GM21576 (cell line): ENCODE measurements at regions not wholly inside any gene's neighbourhood (a gene's known extent, or its start where the extent isn't known, plus 50 kb on each side); places are given as distances from the start of the nearest gene placed in this dataset.
"Not testable (repeated sequence)": the region's sequence is repeated elsewhere in the genome, so short reads cannot be mapped to it uniquely, and the experiment has no call there.

Experiments
- ATAC-seq: cut with Tn5 transposase; IDR thresholded peaks from one replicate; pipeline ENCODE4 v1.9.1; 2021; ENCODE audit warnings: mild to moderate bottlenecking, moderate library complexity; ENCODE audit not compliant: unreplicated experiment

DNA sequence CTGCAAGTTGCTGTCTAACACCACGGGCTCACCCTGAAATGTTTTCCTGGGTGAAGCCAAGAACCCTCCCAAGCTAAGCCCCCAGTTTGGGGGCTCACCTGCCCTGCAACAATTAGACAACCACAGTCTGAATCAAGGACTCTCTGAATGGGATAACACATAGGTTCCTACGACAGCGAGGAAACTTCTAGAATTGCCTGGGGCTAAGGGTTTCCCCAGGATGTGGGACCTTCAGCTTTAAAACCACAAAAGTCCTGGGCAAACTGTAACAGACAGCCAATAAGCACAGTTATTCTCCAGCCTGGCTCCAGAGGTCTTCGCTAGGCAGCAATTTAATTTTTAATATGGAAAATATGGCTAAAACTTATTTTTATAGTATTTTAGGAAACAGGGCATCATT lies 162.6 kb downstream of the PRKX start:
- ATAC-seq = no peak

DNA sequence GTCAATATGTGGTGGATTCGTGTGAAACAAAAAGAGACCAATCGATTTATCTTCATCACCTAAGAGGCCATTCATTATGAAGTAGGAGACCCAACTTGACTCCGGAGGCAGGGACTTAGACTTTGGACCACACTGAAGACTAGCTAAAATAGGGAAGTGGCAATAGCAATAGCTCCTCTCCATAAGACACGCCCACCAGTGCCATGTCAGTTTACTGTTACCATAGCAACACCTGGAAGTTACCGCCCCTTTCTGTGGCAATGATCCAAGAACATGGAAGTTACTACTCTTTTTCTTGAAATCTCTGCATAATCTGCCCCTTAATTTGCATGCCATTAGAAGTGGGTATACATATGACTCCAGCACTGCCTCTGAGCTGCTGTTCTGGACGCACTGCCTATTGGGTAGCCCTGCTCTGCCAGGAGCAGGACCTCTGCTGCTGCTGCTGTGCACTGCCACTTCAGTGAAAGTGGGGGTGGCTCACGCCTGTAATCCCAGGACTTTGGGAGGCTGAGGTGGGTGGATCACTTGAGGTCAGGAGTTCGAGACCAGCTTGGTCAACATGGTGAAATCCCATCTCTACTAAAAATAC lies 163.2 kb downstream of the PRKX start:
- no peak for ATAC-seq

DNA sequence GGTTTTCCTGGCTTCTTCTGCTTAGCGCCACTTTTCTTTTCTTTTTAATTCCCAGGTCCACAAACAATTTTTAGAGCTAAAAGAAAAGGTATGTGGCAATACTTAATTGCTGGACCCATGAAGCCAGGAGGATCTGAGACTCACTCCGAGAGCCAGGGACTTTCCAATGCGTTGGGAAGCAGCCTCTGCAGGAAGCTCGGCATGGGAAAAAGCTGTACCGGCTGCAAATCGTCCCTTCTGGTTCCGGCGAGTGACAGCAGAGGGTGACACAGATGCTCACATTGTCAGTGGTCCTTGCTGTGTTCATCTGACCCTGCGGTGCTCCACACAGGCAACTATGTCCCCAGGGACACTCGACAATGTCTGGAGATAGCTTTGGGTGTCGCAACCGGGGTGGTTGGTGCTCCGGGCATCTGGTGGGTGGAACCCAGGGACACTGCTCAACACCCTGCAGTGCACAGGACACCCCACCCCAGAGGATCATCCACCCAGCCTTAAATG lies 164.0 kb downstream of the PRKX start:
- ATAC-seq = no peak

- ATAC-seq = no peak
Observed at GRCh38 chrX:3548765-3549391, 164.6 kb downstream of the PRKX start.

- no peak for ATAC-seq
Observed at GRCh38 chrX:3545901-3546300, 167.5 kb downstream of the PRKX start.

- no peak for ATAC-seq
Observed at GRCh38 chrX:3541336-3541735, 172.1 kb downstream of the PRKX start.

DNA sequence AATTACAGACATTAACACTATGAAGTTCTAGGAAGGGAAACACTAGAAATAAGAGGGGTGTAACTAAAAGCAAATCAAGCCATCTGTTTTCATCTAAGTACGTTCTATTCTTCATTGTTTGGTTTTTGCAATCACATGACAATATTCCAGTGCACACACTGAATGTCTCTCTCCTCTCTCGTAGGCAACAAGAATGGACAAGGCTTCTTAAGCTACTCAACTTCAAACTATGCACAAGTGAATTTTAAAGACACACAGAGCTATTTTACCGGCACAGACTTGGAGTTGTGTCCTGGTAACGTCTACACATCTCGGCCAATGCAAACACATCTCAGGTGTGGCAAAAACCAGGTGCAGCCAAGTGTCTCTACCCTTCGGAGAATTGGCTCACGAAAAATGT lies 173.3 kb downstream of the PRKX start:
- ATAC-seq = no peak

DNA sequence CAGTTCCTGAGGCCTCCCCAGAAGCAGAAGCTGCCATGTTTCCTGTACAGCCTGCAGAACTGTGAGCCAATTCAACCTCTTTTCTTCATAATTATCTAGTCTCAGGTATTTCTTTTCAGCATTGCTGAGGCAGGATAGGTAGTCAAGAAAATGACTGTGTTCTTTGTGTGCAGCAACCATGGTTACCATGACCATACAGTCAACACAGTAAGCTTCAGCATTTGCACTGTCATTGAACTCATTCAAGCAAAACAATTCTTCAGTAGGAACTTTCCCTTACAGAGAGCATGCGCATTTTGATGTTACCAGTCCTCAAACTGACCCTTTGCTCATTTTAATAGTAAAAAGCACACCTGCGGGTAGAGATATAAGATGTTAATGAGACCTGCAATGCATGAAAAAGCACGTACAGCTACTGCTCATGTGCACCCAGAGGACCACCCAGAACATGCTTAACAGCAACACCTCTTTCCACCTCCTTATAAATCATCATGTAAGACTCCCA lies 180.8 kb downstream of the PRKX start:
- ATAC-seq = no peak

GRCh38 chrX:3531435-3531834 lies 182.0 kb downstream of the PRKX start:
- ATAC-seq = not testable (repeated sequence)

DNA sequence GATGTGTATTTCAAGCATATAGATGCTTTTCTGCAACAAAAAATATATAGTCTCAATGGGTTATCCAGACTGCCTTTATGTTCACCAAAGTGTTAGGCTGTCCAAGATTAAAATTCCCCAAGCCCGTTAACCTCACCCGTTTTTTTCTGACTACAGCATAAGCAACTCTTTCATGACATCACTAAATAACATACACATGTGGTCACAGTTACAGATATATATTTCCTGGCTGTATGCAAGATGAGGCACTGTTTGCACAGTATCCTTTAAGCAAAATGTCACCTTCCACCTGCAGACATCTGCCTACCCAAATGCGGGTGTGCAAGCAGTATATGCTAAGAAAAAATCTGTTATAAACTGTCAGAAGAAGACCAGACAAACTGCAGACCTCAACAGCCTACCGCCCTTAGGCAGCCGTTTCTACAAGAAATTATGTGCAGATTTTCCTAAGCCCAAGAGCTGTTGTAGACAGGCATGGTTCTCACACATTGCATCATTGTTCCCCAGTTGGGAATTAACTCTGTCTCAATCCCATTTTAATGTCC lies 183.1 kb upstream of the MXRA5 start:
- ATAC-seq = no peak

- no peak for ATAC-seq
Observed at GRCh38 chrX:3527811-3528210, 181.4 kb upstream of the MXRA5 start.

GRCh38 chrX:3527166-3527565 lies 180.7 kb upstream of the MXRA5 start:
- no peak for ATAC-seq

GRCh38 chrX:3526731-3527130 lies 180.3 kb upstream of the MXRA5 start:
- no peak for ATAC-seq

DNA sequence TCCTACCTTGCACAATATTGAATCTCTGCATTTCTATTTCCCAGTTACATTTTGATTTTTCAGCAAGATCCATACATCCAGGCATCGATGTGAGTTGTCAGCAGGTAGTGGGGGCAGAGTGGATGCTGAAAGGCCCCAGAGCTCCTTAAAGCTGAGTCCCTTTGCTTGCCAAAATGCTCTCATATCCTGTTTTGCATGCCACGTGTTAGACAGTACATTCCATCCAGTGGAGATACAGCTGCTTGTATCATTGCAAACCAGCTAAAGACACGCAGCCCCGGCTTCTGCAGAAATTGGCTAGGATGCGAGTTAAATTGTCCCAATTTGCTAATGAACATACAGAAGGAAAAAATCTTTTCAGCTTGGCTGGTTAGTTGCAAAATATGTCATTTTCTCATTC lies 179.6 kb upstream of the MXRA5 start:
- no peak for ATAC-seq

GRCh38 chrX:3522101-3522650 lies 175.7 kb upstream of the MXRA5 start:
- ATAC-seq = no peak

DNA sequence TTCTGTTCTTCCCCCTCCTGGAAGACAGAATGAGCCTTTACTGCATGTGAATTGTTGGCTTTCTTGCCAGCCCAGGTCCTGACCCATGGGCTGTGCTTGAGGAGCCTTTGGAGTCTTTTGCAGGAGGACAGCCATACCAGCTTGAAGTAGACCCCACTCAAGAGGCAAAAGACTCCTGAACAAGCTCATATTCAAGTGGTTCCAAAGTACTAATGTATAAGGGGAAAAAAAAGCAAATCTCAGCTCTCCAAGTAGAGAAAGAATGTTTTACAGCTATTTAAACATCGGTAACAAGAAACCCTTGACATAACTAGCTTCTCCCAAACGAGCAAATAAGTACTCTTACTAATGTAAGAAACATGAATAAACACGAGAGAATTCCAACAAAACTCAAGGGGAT lies 174.9 kb upstream of the MXRA5 start:
- ATAC-seq = no peak

- no peak for ATAC-seq
Observed at GRCh38 chrX:3520982-3521381, 174.5 kb upstream of the MXRA5 start.

- ATAC-seq = no peak
Observed at GRCh38 chrX:3520458-3520857, 174.0 kb upstream of the MXRA5 start.

DNA sequence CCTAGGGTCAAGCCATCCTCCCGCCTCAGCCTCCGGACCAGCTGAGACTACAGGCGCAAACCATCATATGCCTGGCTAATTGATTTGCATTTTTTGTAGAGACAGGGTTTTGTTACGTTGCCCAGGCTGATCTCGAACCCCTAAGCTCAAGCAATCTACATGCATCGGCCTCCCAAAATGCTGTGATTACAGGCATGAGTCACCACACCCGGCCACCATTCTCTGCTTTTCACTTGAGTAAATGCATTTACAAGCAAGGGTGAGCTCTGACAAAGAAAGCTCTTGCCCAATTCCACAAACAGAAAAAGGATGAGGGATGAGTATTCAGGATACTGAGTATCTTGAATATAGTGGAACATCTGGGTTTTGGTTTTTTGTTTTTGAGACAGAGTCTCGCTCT lies 172.9 kb upstream of the MXRA5 start:
- ATAC-seq = not testable (repeated sequence)

DNA sequence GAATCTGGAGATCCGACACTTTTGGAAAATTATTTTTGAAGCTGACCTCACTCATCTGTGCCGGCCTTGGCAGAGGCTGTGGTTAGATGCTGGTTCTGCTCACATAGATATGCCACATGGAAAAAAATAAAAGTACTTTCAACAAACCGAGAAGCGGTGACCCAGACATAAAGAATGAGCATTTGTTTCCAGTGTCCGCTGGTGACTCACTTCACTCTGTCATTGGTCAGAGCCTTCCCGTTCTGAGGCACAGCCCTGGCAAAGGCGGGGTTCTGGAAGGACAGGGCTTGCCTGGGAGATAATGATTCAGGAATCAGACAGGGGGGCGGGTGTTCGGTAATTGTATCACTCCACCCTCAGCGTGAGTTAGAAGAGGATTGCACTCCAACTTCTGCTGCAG lies 172.4 kb upstream of the MXRA5 start:
- no peak for ATAC-seq

- no peak for ATAC-seq
Observed at GRCh38 chrX:3516051-3516541, 169.6 kb upstream of the MXRA5 start.

DNA sequence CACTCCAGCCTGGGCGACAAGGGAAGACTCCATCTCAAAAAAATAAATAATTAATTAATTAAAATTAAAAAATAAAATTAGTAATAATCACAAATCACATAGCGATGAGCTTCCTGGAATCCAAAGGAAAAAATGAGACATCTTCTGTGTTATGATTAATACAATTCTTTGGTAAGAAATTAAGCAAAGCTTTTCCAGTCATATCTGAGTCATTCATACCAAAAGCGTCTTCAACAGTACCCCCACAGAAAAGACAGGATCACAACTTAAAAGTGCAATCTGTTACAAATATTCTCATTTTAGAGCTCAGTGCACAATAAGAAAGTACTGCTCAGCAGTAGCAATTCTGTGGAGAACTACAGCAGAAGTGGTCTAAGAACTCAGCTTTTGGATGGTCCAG lies 168.5 kb upstream of the MXRA5 start:
- no peak for ATAC-seq
